ENCODE measurements at regions not wholly inside any gene's neighbourhood (a gene's known extent, or its start where the extent isn't known, plus 50 kb on each side); places are given as distances from the start of the nearest gene placed in this dataset.

DNA sequence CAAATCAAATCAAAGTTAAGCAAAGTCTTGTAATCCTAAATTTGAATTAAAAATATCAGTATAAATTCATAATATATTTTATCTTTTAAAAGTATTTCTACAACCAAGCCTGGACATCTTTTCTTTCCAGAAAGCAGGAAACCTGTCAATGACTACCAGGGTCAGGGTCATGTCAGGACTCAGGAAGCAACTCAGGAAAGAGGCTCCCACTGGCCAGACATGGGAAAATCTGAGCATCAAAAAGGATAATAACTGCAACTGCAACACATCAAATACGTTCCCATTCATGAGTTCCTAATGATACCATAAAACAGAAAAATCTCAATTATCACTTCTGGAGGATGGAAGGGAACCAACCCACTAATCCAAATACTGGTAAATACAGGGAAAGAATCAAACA, 76.0 kb upstream of the GALNT18 start:
- H3K4me3 Mint-ChIP-seq: no peak overlapping the region
- H3K9me3 Mint-ChIP-seq: no peaks in the 10 kb centered on the region

DNA sequence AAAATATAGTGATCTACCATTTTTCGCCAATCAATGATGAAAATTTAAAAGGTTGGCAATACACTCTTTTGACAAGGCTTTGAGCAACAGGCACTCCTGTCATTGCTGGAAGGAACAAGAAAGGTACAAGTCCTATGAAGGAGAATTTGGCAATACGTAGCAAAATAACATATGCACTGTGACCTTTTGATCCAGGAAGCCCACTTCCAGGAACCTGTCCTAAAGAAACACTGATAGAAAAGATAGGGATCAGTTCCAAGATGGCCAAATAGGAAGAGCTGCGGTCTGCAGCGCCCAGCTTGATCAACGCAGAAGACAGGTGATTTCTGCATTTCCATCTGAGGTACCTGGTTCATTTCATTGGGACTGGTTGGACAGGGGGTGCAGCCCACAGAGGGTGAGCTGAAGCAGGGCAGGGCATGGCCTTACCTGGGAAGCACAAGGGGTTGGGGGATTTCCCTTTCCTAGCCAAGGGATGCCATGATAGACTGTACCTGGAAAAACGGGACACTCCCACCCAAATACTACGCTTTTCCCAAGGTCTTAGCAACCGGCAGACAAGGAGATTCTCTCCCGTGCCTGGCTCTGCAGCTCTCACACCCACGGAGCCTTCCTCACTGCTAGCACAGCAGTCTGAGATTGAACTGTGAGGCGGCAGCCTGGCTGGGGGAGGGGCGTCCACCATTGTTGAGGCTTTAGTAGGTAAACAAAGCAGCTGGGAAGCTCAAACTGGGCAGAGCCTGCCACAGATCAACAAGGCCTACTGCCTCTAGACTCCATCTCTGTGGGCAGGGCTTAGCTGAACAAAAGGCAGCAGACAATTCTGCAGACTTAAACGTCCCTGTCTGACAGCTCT, 69.7 kb upstream of the GALNT18 start:
- Mint-ChIP-seq H3K27ac (no peak overlapping the region), H3K4me3 (no peak overlapping the region), H3K27me3 (ENCODE audit: insufficient read depth) (peaks cover 13% of the 10 kb centered on the region), H3K9me3 (no peaks in the 10 kb centered on the region), H3K36me3 (ENCODE audit: low read depth) (no peaks in the 10 kb centered on the region), H3K4me1 (ENCODE audit: low read depth) (no peaks in the 10 kb centered on the region)
- no peak for DNase-seq (ENCODE audit: low spot score)
- intact Hi-C loops (cut with micrococcal nuclease): no loop called here

More for the DNA sequence above, 76.0 kb upstream of the GALNT18 start:
- DNase-seq (ENCODE audit: low spot score): no peak
- Mint-ChIP-seq H3K4me1 (ENCODE audit: low read depth) (no peaks in the 10 kb centered on the region), H3K27ac (no peak overlapping the region), H3K27me3 (ENCODE audit: insufficient read depth) (peaks cover 13% of the 10 kb centered on the region), H3K36me3 (ENCODE audit: low read depth) (no peaks in the 10 kb centered on the region)
- intact Hi-C loops (cut with micrococcal nuclease): no loop called here

DNA sequence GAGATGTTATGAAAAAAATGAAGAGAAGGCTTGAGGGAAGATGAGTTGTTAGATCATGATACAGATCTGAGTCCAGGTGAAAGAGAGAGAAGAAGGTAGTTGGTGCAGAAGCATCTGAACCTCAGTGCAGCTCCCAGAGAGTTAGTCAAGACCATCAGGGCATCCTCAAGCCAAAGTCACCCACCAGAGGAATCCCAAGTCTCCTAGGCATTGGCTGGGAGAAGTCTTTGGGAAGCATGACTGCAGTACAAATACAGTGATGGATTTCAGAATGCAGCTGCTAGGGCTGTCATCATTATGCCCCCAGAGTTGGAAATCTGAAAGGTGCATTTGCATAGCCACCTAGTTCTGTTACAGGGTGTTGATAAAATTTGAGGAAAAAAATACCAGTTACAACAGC, 59.7 kb upstream of the GALNT18 start:
- Mint-ChIP-seq H3K4me3 (no peak overlapping the region), H3K4me1 (ENCODE audit: low read depth) (no peaks in the 10 kb centered on the region), H3K27me3 (ENCODE audit: insufficient read depth) (peaks cover 10% of the 10 kb centered on the region), H3K9me3 (no peaks in the 10 kb centered on the region), H3K27ac (no peak overlapping the region), H3K36me3 (ENCODE audit: low read depth) (no peaks in the 10 kb centered on the region)
- no peak for DNase-seq (ENCODE audit: low spot score)
- intact Hi-C loops (cut with micrococcal nuclease): no loop called here

DNA sequence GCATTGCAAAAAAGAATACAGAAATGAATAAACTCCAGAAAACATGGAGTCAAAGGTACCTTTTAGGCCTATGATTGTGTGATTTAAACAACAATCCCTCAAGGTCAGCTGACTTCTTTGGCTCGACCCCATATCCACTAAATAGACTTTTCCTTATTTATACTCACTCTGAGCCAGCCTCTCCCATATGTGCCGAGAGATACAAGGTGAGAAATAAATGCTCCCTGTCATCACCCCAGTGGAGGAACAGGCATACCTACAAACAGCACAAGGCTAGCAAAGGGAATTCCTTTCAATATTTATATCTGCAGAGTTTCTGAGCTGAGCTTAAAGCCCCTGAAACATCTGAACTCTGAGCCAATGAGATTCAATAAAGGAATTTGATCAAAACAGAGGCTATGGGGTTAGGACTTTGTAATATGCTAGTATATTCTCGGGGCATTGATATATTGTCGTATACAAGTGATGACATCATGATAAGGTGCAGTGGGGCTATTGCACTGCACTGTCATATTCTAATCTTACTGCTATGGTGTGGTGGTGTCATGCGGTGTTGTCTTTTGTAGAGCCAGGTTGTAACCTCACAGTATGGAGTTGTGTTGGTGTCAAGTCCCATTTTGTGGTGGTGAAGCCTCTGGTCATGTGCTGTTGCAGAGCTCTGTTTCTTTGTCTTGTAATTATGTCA, 56.0 kb upstream of the GALNT18 start:
- H3K36me3 Mint-ChIP-seq (ENCODE audit: low read depth): no peaks in the 10 kb centered on the region
- intact Hi-C loops (cut with micrococcal nuclease): no loop called here

DNA sequence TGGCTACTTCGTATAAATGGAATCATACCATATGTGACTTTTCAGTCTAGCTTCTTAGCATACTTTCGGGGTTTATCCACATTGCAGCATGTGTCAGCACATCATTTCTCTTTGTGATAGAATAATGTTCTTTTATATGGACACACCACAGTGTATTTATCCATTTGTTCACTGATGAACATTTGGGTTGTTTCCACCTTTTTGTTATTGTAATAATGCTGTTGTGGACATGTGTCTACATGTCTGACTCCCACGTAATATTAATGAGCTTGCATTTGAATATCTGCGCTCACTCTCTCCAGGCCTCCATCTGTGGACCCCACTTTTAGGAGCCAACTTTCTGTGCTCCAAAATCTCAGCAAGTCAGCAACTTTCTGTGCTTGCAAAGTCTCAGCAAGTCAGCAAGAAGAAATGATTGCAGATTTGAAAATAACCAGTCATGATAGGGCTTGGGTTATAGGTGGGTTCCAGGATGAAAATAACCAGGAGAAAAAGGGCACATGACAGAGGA, 53.9 kb upstream of the GALNT18 start:
- Mint-ChIP-seq H3K36me3 (ENCODE audit: low read depth) (no peaks in the 10 kb centered on the region), H3K27me3 (ENCODE audit: insufficient read depth) (peaks cover 2% of the 10 kb centered on the region), H3K4me1 (ENCODE audit: low read depth) (no peaks in the 10 kb centered on the region), H3K4me3 (no peak overlapping the region), H3K27ac (no peak overlapping the region), H3K9me3 (no peaks in the 10 kb centered on the region)
- DNase-seq (ENCODE audit: low spot score): no peak
- intact Hi-C loops (cut with micrococcal nuclease): no loop called here

More for the DNA sequence above, 56.0 kb upstream of the GALNT18 start:
- Mint-ChIP-seq H3K4me1 (ENCODE audit: low read depth) (no peaks in the 10 kb centered on the region), H3K27me3 (ENCODE audit: insufficient read depth) (peaks cover 5% of the 10 kb centered on the region), H3K4me3 (no peak overlapping the region), H3K9me3 (no peaks in the 10 kb centered on the region), H3K27ac (no peak overlapping the region)
- no peak for DNase-seq (ENCODE audit: low spot score)

DNA sequence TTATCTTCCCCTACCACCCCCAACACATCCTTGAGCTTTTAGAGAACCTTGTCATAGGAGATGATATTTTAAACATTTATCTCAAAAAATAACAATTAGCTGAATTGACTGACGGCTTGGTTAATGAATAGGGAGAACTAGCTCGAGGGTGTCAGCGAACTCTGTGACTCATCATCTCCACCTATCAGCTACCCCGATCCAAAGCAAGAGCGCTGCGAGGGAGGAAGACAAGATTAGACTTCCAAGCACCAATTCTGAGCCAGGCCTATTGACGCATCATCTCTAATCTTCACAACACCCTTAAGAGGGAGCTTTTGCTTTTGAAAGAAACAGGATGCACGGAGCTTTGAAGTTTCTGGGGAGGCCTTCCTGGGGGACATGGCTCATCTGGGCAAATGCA, 51.0 kb upstream of the GALNT18 start:
- no peaks in the 10 kb centered on the region for H3K9me3 Mint-ChIP-seq
- H3K27ac Mint-ChIP-seq: no peak overlapping the region
- H3K27me3 Mint-ChIP-seq (ENCODE audit: insufficient read depth): peaks cover 2% of the 10 kb centered on the region
- no peaks in the 10 kb centered on the region for H3K36me3 Mint-ChIP-seq (ENCODE audit: low read depth)
- intact Hi-C loops (cut with micrococcal nuclease): no loop called here
- no peak overlapping the region for H3K4me3 Mint-ChIP-seq
- DNase-seq (ENCODE audit: low spot score): no peak
- H3K4me1 Mint-ChIP-seq (ENCODE audit: low read depth): no peaks in the 10 kb centered on the region

DNA sequence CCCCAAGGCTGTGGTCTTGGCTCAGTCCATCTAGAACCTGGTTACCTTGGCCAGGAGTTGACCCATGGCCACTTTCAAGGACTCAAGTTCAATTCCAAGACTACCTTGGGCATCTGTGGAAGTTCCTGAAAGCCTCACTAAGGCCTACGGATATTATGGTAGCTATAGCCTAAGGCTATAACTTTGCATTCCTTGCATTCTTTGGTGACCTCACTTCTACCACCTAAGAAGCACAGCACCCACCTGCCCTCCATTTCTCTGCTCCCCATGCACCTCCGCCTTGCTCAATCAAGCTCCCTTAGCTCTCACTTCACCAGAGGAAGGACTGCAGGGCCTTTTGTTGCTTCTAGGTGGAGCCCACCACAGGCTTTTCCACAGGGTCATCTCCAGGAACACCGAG, 50.3 kb upstream of the GALNT18 start:
- no peaks in the 10 kb centered on the region for H3K9me3 Mint-ChIP-seq
- no peak overlapping the region for H3K4me3 Mint-ChIP-seq
- no peak for DNase-seq (ENCODE audit: low spot score)
- H3K27me3 Mint-ChIP-seq (ENCODE audit: insufficient read depth): peaks cover 8% of the 10 kb centered on the region
- intact Hi-C loops (cut with micrococcal nuclease): no loop called here
- no peaks in the 10 kb centered on the region for H3K4me1 Mint-ChIP-seq (ENCODE audit: low read depth)
- no peaks in the 10 kb centered on the region for H3K36me3 Mint-ChIP-seq (ENCODE audit: low read depth)
- no peak overlapping the region for H3K27ac Mint-ChIP-seq

Measured in activated T-helper 1 cell treated with anti-CD3 and anti-CD28 coated beads, Interleukin-12 subunit alpha, Interleukin-12 subunit beta, Interleukin-2, Interleukin-4 antibody, amounts not matched to agents 30 ng/mL and 10 ng/mL and 1 ng/mL, durations not matched to agents 14 hours and 24 hours and 36 hours (primary cell).